H1 (cell line): ENCODE measurements at regions not wholly inside any gene's neighbourhood (a gene's known extent, or its start where the extent isn't known, plus 50 kb on each side); places are given as distances from the start of the nearest gene placed in this dataset.

Source experiments
- BCL11A ChIP-seq, 2 experiments: IDR thresholded peaks; one replicate each; pipeline ENCODE4 v1.6.1; 2011; ENCODE audit warnings: low read depth in 2 of 2, low read length in 2 of 2, mild to moderate bottlenecking in 2 of 2
- BRCA1 ChIP-seq: IDR thresholded peaks from 2 replicates; pipeline ENCODE4 v1.6.1; 2012; ENCODE audit warnings: low read depth, low read length, improper control_type of control experiment
- CBX5 ChIP-seq: fragments of 300-800, 300-1000 bp; sonication (generic); IDR thresholded peaks from 2 replicates; pipeline ENCODE4 v1.7.1; 2016; ENCODE audit warnings: antibody characterized with exemption, low read length, low read depth
- CEBPB ChIP-seq: IDR thresholded peaks from 2 replicates; pipeline ENCODE4 v1.6.1; 2012; ENCODE audit warnings: low read depth, low read length
- E2F6 ChIP-seq: IDR thresholded peaks from 2 replicates; pipeline ENCODE4 v1.6.1; 2012; ENCODE audit warnings: inconsistent platforms
- HDAC6 ChIP-seq: IDR thresholded peaks from one replicate; pipeline ENCODE4 v1.7.1; 2012; ENCODE audit warnings: low read depth, mild to moderate bottlenecking, inconsistent platforms, low read length, moderate library complexity
- KDM1A ChIP-seq: fragments of 200-600, 300-600 bp; sonication (generic); IDR thresholded peaks from 2 replicates; pipeline ENCODE4 v1.7.1; 2016; ENCODE audit warnings: mild to moderate bottlenecking, low read length, borderline replicate concordance
- SIRT6 ChIP-seq: IDR thresholded peaks from one replicate; pipeline ENCODE4 v1.7.1; 2012; ENCODE audit warnings: low read length, inconsistent platforms
- SP2 ChIP-seq: IDR thresholded peaks from 2 replicates; pipeline ENCODE4 v1.6.1; 2012; ENCODE audit warnings: mild to moderate bottlenecking, low read length, inconsistent platforms
- TCF12 ChIP-seq: IDR thresholded peaks from 2 replicates; pipeline ENCODE4 v1.6.1; 2011; ENCODE audit warnings: low read depth, mild to moderate bottlenecking, low read length
- YY1 ChIP-seq: IDR thresholded peaks from 2 replicates; pipeline ENCODE4 v1.6.1; 2011; ENCODE audit warnings: low read depth, mild to moderate bottlenecking, low read length
- TF ChIP-seq, protein P1 (sequence below): fragments of 300-600 bp; sonication (generic); IDR thresholded peaks from 2 replicates; pipeline ENCODE4 v1.7.1; 2012; ENCODE audit warnings: low read length, moderate library complexity, mild to moderate bottlenecking, inconsistent platforms; ENCODE audit not compliant: insufficient replicate concordance

DNA sequence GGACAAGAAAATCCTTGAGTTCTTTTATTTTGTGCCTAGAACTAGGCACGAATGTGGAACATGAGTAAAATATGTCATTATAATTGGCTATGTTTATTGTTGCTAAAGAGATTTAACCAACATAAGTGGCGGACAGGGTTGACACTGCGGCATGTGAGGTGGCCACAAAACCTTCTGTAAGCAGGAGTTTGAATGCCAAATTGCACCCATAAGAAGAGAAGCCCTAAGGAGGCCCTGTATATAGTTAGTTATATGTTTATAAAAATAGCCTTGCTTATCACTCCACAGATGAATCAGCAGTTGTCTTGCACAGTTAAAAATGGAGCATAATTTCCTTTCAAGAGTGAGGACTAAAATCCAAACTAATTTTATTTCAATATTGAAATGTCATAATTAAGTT, 336.1 kb downstream of the GBA3 start (continued):
- TF ChIP-seq, protein P1, sequence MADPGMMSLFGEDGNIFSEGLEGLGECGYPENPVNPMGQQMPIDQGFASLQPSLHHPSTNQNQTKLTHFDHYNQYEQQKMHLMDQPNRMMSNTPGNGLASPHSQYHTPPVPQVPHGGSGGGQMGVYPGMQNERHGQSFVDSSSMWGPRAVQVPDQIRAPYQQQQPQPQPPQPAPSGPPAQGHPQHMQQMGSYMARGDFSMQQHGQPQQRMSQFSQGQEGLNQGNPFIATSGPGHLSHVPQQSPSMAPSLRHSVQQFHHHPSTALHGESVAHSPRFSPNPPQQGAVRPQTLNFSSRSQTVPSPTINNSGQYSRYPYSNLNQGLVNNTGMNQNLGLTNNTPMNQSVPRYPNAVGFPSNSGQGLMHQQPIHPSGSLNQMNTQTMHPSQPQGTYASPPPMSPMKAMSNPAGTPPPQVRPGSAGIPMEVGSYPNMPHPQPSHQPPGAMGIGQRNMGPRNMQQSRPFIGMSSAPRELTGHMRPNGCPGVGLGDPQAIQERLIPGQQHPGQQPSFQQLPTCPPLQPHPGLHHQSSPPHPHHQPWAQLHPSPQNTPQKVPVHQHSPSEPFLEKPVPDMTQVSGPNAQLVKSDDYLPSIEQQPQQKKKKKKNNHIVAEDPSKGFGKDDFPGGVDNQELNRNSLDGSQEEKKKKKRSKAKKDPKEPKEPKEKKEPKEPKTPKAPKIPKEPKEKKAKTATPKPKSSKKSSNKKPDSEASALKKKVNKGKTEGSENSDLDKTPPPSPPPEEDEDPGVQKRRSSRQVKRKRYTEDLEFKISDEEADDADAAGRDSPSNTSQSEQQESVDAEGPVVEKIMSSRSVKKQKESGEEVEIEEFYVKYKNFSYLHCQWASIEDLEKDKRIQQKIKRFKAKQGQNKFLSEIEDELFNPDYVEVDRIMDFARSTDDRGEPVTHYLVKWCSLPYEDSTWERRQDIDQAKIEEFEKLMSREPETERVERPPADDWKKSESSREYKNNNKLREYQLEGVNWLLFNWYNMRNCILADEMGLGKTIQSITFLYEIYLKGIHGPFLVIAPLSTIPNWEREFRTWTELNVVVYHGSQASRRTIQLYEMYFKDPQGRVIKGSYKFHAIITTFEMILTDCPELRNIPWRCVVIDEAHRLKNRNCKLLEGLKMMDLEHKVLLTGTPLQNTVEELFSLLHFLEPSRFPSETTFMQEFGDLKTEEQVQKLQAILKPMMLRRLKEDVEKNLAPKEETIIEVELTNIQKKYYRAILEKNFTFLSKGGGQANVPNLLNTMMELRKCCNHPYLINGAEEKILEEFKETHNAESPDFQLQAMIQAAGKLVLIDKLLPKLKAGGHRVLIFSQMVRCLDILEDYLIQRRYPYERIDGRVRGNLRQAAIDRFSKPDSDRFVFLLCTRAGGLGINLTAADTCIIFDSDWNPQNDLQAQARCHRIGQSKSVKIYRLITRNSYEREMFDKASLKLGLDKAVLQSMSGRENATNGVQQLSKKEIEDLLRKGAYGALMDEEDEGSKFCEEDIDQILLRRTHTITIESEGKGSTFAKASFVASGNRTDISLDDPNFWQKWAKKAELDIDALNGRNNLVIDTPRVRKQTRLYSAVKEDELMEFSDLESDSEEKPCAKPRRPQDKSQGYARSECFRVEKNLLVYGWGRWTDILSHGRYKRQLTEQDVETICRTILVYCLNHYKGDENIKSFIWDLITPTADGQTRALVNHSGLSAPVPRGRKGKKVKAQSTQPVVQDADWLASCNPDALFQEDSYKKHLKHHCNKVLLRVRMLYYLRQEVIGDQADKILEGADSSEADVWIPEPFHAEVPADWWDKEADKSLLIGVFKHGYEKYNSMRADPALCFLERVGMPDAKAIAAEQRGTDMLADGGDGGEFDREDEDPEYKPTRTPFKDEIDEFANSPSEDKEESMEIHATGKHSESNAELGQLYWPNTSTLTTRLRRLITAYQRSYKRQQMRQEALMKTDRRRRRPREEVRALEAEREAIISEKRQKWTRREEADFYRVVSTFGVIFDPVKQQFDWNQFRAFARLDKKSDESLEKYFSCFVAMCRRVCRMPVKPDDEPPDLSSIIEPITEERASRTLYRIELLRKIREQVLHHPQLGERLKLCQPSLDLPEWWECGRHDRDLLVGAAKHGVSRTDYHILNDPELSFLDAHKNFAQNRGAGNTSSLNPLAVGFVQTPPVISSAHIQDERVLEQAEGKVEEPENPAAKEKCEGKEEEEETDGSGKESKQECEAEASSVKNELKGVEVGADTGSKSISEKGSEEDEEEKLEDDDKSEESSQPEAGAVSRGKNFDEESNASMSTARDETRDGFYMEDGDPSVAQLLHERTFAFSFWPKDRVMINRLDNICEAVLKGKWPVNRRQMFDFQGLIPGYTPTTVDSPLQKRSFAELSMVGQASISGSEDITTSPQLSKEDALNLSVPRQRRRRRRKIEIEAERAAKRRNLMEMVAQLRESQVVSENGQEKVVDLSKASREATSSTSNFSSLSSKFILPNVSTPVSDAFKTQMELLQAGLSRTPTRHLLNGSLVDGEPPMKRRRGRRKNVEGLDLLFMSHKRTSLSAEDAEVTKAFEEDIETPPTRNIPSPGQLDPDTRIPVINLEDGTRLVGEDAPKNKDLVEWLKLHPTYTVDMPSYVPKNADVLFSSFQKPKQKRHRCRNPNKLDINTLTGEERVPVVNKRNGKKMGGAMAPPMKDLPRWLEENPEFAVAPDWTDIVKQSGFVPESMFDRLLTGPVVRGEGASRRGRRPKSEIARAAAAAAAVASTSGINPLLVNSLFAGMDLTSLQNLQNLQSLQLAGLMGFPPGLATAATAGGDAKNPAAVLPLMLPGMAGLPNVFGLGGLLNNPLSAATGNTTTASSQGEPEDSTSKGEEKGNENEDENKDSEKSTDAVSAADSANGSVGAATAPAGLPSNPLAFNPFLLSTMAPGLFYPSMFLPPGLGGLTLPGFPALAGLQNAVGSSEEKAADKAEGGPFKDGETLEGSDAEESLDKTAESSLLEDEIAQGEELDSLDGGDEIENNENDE: no peak
- TF ChIP-seq TCF12: no peak
- no peak for TF ChIP-seq KDM1A
- TF ChIP-seq CBX5: no peak
- no peak for TF ChIP-seq SP2
- TF ChIP-seq BCL11A (IDR thresholded peaks at IDR 0.05; ENCODE audit: low read depth in 2 of 2, low read length in 2 of 2): no peak
- no peak for TF ChIP-seq BRCA1
- TF ChIP-seq E2F6: no peak
- TF ChIP-seq YY1: no peak
- no peak for TF ChIP-seq HDAC6
- TF ChIP-seq CEBPB: no peak
- TF ChIP-seq SIRT6: no peak
